Tibial artery (tissue), 4 donors: ENCODE measurements at regions not wholly inside any gene's neighbourhood (a gene's known extent, or its start where the extent isn't known, plus 50 kb on each side); places are given as distances from the start of the nearest gene placed in this dataset.

Experiments used
- DNase-seq, 2 donors: peaks; one replicate each; pipeline ENCODE4 v3.0.0-alpha.2; 2019
- H3K27ac ChIP-seq, 2 donors: fragments of 200-600 bp; sonication (generic) in 1 of 2; 1 replicate in 1 of 2; 2 replicates in 1 of 2; pipeline ENCODE4 v1.5.1; 2018 to 2019; ENCODE audit warnings: mild to moderate bottlenecking in 1 of 2
- H3K27me3 ChIP-seq, 2 donors: fragments of 200-600 bp; sonication (generic) in 1 of 2; one replicate each; pipeline versions ENCODE4 v1.5.1 to v1.6.0; 2016 to 2019
- H3K36me3 ChIP-seq, 3 donors: fragments of 200-600 bp; sonication (generic) in 2 of 3; one replicate each; pipeline ENCODE4 v1.5.1; 2016 to 2019; ENCODE audit warnings: mild to moderate bottlenecking in 2 of 3
- H3K4me1 ChIP-seq, 4 donors: fragments of 200-600 bp; sonication (generic) in 2 of 4; 1 replicate in 3 of 4; 2 replicates in 1 of 4; pipeline ENCODE4 v1.5.1; 2016 to 2019
- H3K4me3 ChIP-seq, 2 donors: fragments of 200-600 bp; sonication (generic) in 1 of 2; 1 replicate in 1 of 2; 2 replicates in 1 of 2; pipeline ENCODE4 v1.5.1; 2018 to 2019; ENCODE audit warnings: mild to moderate bottlenecking in 2 of 2
- H3K9me3 ChIP-seq, 3 donors: fragments of 200-600 bp; sonication (generic) in 1 of 3; one replicate each; pipeline ENCODE4 v1.5.1; 2016 to 2019
- intact Hi-C: fragments of 100-400 bp; cut with DNase I; formaldehyde crosslinking; loops from one replicate; pipeline ENCODE4 v1.15.0; 2023; ENCODE audit warnings: low total_unique reads
- TF ChIP-seq, protein P1 (sequence below), 2 experiments: fragments of 200-600 bp in 1 of 2; fragments of 450-650 bp in 1 of 2; IDR thresholded peaks; one replicate each; pipeline ENCODE4 v1.5.1; 2017 to 2019; ENCODE audit warnings: antibody characterized with exemption in 2 of 2, mild to moderate bottlenecking in 1 of 2, moderate library complexity in 1 of 2

DNA sequence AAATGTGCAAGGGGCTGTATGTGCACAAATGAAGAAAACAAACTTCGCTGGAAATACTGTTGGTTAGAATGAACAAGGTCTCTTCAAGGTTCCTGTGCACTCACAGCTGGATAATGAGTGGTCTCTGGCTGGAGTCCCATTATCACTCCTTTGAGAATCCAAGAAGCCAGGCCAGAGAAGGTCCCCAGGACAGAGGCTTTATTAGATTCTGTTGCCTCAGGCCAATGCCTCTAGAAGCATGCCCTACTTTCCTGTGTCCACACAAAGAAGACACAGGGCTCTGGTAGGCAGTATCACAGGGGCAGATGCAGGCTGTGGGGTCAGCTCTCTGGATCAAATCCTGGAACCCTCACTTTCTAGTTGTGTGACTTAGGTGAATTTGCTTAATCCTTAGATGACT is 384.7 kb downstream of the GRIN2B start:
- TF ChIP-seq, protein P1, sequence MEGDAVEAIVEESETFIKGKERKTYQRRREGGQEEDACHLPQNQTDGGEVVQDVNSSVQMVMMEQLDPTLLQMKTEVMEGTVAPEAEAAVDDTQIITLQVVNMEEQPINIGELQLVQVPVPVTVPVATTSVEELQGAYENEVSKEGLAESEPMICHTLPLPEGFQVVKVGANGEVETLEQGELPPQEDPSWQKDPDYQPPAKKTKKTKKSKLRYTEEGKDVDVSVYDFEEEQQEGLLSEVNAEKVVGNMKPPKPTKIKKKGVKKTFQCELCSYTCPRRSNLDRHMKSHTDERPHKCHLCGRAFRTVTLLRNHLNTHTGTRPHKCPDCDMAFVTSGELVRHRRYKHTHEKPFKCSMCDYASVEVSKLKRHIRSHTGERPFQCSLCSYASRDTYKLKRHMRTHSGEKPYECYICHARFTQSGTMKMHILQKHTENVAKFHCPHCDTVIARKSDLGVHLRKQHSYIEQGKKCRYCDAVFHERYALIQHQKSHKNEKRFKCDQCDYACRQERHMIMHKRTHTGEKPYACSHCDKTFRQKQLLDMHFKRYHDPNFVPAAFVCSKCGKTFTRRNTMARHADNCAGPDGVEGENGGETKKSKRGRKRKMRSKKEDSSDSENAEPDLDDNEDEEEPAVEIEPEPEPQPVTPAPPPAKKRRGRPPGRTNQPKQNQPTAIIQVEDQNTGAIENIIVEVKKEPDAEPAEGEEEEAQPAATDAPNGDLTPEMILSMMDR (IDR thresholded peaks at IDR 0.05) = no peak
- intact Hi-C loops = no loop called here
- Histone ChIP-seq H3K27ac (no peak overlapping the region), H3K36me3 (no peaks in the 10 kb centered on the region), H3K9me3 (no peaks in the 10 kb centered on the region), H3K4me1 (no peaks in the 10 kb centered on the region), H3K4me3 (no peak overlapping the region), H3K27me3 (no peaks in the 10 kb centered on the region)
- DNase-seq = no peak

DNA sequence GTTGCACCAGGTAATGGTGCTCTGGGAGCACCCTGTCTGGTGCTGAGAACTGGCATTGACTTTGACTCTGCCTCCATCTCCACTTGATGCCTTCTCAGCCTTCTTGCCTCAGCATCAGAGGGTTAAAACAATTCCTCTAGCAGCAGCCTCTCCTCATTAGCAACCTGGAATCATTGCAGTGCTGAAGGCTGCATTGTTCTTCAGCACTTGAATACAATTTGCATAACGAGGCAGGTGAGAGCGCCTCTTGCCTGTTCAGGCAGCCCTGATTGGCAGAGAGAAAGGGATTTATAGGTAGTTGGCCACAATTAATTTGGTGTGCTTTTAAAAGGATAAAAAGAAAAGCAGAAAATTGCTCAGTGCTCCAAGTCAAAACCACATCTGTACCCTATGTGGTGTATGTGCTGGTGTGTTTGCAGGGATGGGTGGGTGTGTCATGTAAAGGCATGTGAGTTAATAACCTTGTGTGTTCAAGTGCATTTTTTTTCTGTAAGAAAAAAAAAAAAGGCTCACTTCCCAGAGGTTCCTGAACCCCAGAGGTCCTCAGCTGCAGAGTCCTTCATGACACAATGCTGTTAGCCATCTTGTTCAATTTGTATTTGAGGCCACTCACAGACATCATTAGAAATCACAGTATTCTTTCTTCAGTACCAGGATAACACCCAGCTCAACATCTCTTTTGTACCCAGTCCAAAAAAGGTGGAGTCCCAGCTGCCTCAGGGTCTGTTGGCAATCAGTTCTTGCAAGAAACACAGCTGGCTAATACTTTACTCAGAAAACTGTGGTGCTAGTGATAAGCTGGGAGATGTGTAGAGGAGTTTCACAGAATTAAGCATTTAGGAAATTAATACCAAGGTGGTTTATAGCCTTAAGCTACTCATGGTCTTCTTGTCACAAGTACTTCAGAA is 385.6 kb downstream of the GRIN2B start:
- Histone ChIP-seq H3K9me3 (no peaks in the 10 kb centered on the region), H3K27me3 (no peaks in the 10 kb centered on the region), H3K36me3 (no peaks in the 10 kb centered on the region), H3K4me3 (no peak overlapping the region), H3K27ac (no peak overlapping the region), H3K4me1 (no peaks in the 10 kb centered on the region)
- TF ChIP-seq, protein P1 (IDR thresholded peaks at IDR 0.05) = no peak
- DNase-seq = no peak
- intact Hi-C loops = no loop called here

DNA sequence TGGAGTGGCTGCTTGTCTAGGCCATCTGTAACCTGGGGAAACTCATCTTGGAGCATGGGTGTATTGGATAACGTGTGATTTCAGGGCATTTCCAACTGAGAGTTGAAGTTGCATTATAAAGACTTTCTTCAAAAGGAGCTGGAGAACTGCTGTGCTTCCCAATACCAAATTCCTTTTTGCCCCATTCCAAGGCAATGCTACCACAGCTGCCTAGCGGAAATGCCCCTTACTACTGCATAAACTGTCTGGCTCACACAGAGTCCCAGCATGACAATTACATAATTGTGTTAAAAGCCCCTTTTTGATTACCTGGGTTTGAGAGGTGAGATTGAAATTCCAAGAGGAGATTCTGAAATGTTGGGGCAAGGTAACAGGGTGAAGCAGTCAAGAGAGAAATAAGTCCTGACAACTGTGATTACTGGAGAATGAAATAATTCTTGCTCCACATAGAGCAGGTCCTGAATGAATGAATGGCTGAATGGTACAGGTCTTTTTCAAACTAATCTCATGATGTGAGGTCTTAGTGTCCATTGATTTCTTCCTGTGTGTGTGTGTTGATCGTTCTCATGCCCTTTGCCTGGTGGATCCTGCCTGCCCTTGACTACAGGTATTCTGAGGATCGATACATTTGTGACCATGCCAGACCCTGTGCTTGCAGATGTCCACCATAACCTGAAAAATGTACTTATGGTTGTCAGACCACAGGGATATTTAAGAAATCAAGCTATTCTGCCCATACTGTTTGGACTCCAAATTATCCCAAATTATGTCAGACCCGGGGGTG is 386.5 kb downstream of the GRIN2B start:
- DNase-seq = no peak
- TF ChIP-seq, protein P1 (IDR thresholded peaks at IDR 0.05) = no peak
- Histone ChIP-seq H3K4me1 (no peaks in the 10 kb centered on the region), H3K9me3 (no peaks in the 10 kb centered on the region), H3K27ac (no peak overlapping the region), H3K36me3 (no peaks in the 10 kb centered on the region), H3K4me3 (no peak overlapping the region), H3K27me3 (no peaks in the 10 kb centered on the region)
- intact Hi-C loops = no loop called here

DNA sequence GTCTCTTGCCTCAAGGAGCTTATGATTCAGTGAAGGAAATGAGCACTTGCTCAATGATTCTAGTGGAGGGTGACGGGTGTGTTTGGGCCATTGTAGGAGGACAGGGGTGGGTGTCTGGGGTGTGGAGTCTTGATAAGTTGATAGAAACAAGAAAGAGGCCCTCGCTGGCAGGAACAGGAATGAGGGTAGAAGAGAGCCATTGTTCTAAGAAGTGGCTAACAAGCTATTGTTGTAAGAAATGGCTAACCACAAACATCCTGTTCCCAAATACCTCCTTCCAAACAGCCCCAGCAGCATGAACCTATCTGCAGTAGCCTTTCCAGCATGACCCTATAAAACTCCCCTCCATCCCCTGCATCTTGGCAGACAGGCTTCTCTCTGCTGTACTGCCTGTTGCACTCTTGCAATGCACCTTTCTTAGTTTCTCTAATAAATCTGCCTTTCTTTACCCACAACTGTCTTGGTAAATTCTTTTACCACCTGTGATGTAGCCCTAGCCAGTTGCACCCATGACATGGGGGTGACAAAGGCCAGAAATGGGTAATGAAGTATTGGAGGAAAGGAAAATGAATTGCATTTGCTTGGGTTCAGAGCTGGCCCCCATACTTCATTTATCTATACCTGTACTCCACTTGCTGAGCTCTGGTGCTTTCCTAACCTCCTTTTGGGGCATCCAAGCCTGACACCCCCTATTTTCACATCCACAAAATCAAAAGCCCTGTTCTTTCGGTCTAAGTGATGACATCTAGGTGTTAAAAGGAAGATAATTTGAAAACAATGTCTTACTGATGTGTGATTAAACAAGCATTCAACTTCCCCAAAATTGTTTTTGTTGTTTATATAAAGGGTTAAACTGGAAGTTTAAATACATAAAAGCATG is 389.1 kb downstream of the GRIN2B start:
- no peak overlapping the region for H3K27ac ChIP-seq
- TF ChIP-seq, protein P1 (IDR thresholded peaks at IDR 0.05) = no peak
- H3K27me3 ChIP-seq = no peaks in the 10 kb centered on the region
- intact Hi-C loops = no loop called here
- DNase-seq = no peak
- H3K36me3 ChIP-seq = no peaks in the 10 kb centered on the region
- H3K4me3 ChIP-seq = no peak overlapping the region
- no peaks in the 10 kb centered on the region for H3K4me1 ChIP-seq
- no peaks in the 10 kb centered on the region for H3K9me3 ChIP-seq

DNA sequence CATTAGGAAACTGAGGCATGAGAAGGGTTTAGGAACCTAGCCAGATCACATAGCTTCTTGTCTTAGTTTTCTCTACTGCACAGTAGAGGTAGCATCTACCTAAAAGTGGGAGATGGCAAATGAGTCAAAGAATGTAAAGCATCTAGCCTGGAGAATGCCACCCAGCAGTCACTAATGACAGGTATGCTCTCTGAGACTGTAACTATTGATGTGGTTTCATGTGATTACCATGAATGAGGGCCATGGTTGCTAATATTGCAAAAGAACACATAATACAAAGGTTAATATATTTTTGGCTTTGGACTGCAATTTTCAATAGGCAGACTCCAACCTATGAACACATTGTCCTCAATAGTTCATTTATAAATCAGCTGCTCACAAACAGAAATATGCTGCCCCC is 389.9 kb downstream of the GRIN2B start:
- Histone ChIP-seq H3K4me1 (no peaks in the 10 kb centered on the region), H3K36me3 (no peaks in the 10 kb centered on the region), H3K9me3 (no peaks in the 10 kb centered on the region), H3K27me3 (no peaks in the 10 kb centered on the region), H3K4me3 (no peak overlapping the region), H3K27ac (no peak overlapping the region)
- intact Hi-C loops = no loop called here
- no peak for DNase-seq
- TF ChIP-seq, protein P1 (IDR thresholded peaks at IDR 0.05) = no peak
